ENCODE measurements at regions not wholly inside any gene's neighbourhood (a gene's known extent, or its start where the extent isn't known, plus 50 kb on each side); places are given as distances from the start of the nearest gene placed in this dataset.

DNA sequence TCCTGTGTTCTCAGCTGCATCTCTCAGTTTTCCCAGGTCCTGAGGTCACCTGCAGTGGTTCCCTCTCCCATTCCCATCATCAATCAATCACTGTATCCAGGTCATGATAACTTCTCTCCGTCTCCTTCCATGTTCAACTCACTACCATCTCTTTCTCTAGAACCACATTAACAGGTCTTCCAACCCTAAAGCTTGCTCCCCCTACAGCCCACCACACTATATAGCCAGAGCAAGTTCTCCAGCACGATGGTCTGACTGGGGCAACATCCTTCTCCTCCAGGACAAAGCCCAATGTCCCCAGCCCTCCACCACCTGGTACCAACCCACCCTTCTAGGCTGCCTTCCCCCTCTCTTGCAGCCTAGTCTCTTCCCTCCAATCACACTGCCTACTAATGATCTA is 241.6 kb downstream of the CDK5RAP2 start:
- no peak overlapping the region for H3K4me3 ChIP-seq (ENCODE audit: insufficient read depth, low read depth, low read length)
- H3K27ac ChIP-seq (ENCODE audit: insufficient read depth, low read depth, low read length, poor library complexity, severe bottlenecking) = no peak overlapping the region
- H3K27me3 ChIP-seq (ENCODE audit: control insufficient read depth, insufficient read depth, low read length, poor library complexity, severe bottlenecking) = no peaks in the 10 kb centered on the region
- peaks cover 4% of the 10 kb centered on the region for H3K4me1 ChIP-seq (ENCODE audit: control insufficient read depth, insufficient read depth, low read length)
- H3K36me3 ChIP-seq (ENCODE audit: control insufficient read depth, insufficient read depth, low read length) = no peaks in the 10 kb centered on the region
- WGBS, 2 experiments = 90% methylated on average over 2 of the region's 2 CpGs
- H3K9me3 ChIP-seq (ENCODE audit: control insufficient read depth, low read length) = no peaks in the 10 kb centered on the region

DNA sequence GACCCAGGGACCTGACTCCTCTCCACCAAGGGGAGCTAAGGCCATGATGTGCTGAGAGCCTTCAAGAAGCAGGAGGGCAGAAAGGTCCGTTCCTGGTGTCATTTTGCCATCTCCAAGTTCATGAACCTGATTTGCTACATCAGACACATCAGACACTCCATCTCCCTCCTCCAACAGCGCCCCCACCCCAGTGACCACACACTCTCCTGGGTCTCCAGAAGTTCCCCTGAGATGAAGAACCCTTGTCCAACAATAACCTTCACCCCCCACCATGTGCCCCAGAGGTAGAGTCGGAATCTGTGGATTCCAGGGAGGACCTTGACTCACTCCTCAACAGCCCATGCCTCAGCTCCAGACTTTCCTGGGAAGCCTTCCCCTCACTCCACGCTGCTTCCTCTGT is 242.8 kb downstream of the CDK5RAP2 start:
- 89% methylated on average over 4 of the region's 4 CpGs for WGBS, 2 experiments
- Histone ChIP-seq H3K27ac (ENCODE audit: insufficient read depth, low read depth, low read length, poor library complexity, severe bottlenecking) (no peak overlapping the region), H3K36me3 (ENCODE audit: control insufficient read depth, insufficient read depth, low read length) (no peaks in the 10 kb centered on the region), H3K4me3 (ENCODE audit: insufficient read depth, low read depth, low read length) (no peak overlapping the region), H3K27me3 (ENCODE audit: control insufficient read depth, insufficient read depth, low read length, poor library complexity, severe bottlenecking) (no peaks in the 10 kb centered on the region), H3K9me3 (ENCODE audit: control insufficient read depth, low read length) (no peaks in the 10 kb centered on the region), H3K4me1 (ENCODE audit: control insufficient read depth, insufficient read depth, low read length) (peaks cover 4% of the 10 kb centered on the region)

DNA sequence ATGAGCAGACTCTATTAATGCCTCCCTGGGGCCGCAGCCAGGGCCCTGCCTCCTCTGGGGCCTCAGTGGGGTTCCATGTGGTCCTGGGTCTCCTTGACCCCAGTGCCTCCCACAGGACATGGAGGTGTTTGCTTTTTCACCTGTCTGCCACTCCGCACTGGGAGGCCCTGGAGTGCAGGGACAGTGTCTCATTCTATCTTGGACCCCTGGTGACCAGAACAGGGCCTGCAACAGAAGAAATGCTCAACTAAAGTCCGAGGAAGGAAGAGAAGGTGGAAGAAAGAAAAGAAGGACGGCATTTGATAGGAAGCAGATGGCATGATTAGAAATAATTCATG is 243.2 kb downstream of the CDK5RAP2 start:
- WGBS, 2 experiments = 92 to 94% methylated on average over 4 of the region's 4 CpGs
- Histone ChIP-seq H3K27me3 (ENCODE audit: control insufficient read depth, insufficient read depth, low read length, poor library complexity, severe bottlenecking) (no peaks in the 10 kb centered on the region), H3K36me3 (ENCODE audit: control insufficient read depth, insufficient read depth, low read length) (no peaks in the 10 kb centered on the region), H3K27ac (ENCODE audit: insufficient read depth, low read depth, low read length, poor library complexity, severe bottlenecking) (no peak overlapping the region), H3K4me3 (ENCODE audit: insufficient read depth, low read depth, low read length) (no peak overlapping the region), H3K4me1 (ENCODE audit: control insufficient read depth, insufficient read depth, low read length) (peaks cover 4% of the 10 kb centered on the region), H3K9me3 (ENCODE audit: control insufficient read depth, low read length) (no peaks in the 10 kb centered on the region)

DNA sequence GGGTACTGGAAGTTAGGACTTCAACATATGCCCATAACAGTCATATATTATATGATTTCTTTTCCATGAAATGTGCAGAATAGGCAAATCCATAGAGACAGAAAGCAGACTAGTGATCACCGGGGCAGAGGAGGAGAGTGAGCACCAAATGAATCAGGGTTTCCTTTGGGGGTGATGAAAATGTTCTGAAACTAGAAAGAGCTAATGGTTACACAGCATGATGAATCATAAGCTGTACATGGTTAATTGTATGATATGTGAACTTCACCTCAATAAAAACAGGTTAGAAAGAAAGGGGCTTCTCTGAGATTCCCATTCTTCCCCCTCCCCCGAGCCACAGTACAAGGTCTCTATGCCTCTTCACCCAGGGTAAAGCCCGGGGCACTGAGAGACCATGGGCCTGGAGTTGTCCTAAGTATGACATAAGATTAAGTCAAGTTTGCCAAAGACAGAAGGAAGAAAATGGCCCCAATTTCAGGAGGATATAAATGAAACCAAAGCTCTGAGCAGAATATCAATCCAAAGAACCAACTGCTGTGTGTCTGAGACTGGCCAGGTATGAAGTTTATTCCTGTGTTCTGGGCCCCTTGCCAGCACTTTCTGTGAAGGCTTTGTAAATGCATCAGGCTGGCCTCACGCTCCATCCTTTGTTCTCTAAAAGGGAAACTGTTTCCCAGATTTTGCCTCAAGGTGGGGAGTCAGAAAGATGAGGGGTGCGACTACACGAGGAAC is 243.8 kb downstream of the CDK5RAP2 start:
- WGBS, 2 experiments = 96 to 98% methylated on average over 6 of the region's 6 CpGs

DNA sequence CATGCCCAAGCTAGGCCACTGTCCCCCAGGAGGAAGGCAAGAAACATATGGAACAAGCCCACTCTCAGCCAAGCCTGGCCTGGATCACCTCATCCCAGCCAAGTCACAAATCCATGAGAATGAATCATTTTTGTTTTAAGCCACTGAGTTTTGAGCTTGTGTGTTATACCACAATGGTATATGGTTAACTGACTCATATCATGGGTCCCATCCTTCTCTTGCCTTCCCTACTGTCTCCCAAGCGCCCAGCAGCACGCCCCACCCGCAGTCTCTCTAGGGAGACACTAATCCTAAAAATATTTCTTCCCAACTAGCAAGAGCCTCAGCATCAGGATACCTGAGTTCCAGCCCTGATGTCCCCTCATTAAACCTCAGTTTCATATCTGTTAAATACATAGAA is 248.1 kb downstream of the CDK5RAP2 start:
- H3K36me3 ChIP-seq (ENCODE audit: control insufficient read depth, insufficient read depth, low read length) = no peaks in the 10 kb centered on the region
- peaks cover 4% of the 10 kb centered on the region for H3K4me1 ChIP-seq (ENCODE audit: control insufficient read depth, insufficient read depth, low read length)
- no peak overlapping the region for H3K4me3 ChIP-seq (ENCODE audit: insufficient read depth, low read depth, low read length)
- no peaks in the 10 kb centered on the region for H3K27me3 ChIP-seq (ENCODE audit: control insufficient read depth, insufficient read depth, low read length, poor library complexity, severe bottlenecking)
- no peak overlapping the region for H3K27ac ChIP-seq (ENCODE audit: insufficient read depth, low read depth, low read length, poor library complexity, severe bottlenecking)
- WGBS, 2 experiments = 97 to 98% methylated on average over 3 of the region's 3 CpGs
- H3K9me3 ChIP-seq (ENCODE audit: control insufficient read depth, low read length) = no peaks in the 10 kb centered on the region

More for the DNA sequence above, 243.8 kb downstream of the CDK5RAP2 start:
- no peak overlapping the region for H3K4me3 ChIP-seq (ENCODE audit: insufficient read depth, low read depth, low read length)
- no peaks in the 10 kb centered on the region for H3K36me3 ChIP-seq (ENCODE audit: control insufficient read depth, insufficient read depth, low read length)
- no peaks in the 10 kb centered on the region for H3K27me3 ChIP-seq (ENCODE audit: control insufficient read depth, insufficient read depth, low read length, poor library complexity, severe bottlenecking)
- H3K9me3 ChIP-seq (ENCODE audit: control insufficient read depth, low read length) = no peaks in the 10 kb centered on the region
- no peak overlapping the region for H3K27ac ChIP-seq (ENCODE audit: insufficient read depth, low read depth, low read length, poor library complexity, severe bottlenecking)
- peaks cover 4% of the 10 kb centered on the region for H3K4me1 ChIP-seq (ENCODE audit: control insufficient read depth, insufficient read depth, low read length)

DNA sequence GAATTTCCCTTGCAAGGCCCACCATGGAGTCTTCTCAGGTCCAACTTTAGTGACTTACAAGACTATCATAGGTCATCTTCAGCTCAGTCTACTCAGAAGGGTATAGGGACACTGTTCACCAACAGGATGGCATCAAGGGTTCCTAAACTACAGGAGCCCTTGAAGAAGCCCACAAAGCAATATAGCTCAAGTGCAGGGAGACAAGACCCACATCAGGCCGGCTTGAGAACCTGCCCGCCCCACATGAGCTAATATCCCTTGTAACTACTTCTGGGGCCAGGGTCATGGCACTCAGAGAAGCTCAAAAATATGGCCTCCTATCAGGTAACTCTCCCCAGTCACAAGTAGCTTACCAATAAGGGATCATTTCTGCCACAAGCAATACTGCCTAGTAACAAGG is 249.9 kb downstream of the CDK5RAP2 start:
- no peak overlapping the region for H3K27ac ChIP-seq (ENCODE audit: insufficient read depth, low read depth, low read length, poor library complexity, severe bottlenecking)
- no peaks in the 10 kb centered on the region for H3K9me3 ChIP-seq (ENCODE audit: control insufficient read depth, low read length)
- H3K4me1 ChIP-seq (ENCODE audit: control insufficient read depth, insufficient read depth, low read length) = peaks cover 5% of the 10 kb centered on the region
- WGBS, 2 experiments = 90 to 96% methylated on average over 2 of the region's 2 CpGs
- no peaks in the 10 kb centered on the region for H3K36me3 ChIP-seq (ENCODE audit: control insufficient read depth, insufficient read depth, low read length)
- no peak overlapping the region for H3K4me3 ChIP-seq (ENCODE audit: insufficient read depth, low read depth, low read length)
- H3K27me3 ChIP-seq (ENCODE audit: control insufficient read depth, insufficient read depth, low read length, poor library complexity, severe bottlenecking) = no peaks in the 10 kb centered on the region

DNA sequence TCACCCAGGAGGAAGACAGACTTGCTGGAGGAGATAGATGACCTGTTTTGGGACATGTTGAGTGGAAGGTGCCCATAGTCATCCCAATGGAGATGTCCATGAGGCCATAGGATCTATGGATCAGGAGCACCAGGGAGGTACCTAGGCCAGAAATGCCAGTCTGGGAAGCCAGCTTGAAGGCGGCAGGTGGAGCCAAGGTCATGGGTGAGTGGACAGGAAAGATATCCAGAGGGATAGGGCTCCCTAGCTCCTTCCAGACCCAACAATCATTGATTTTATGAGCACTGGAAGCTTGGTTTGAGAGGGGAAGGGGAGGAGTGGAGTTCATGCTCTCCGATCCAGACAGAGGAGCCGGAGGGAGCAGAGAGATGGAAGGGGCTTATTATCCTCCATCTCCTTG is 252.6 kb downstream of the CDK5RAP2 start:
- Histone ChIP-seq H3K27me3 (ENCODE audit: control insufficient read depth, insufficient read depth, low read length, poor library complexity, severe bottlenecking) (no peaks in the 10 kb centered on the region), H3K36me3 (ENCODE audit: control insufficient read depth, insufficient read depth, low read length) (no peaks in the 10 kb centered on the region), H3K27ac (ENCODE audit: insufficient read depth, low read depth, low read length, poor library complexity, severe bottlenecking) (no peak overlapping the region), H3K4me1 (ENCODE audit: control insufficient read depth, insufficient read depth, low read length) (peaks cover 10% of the 10 kb centered on the region), H3K4me3 (ENCODE audit: insufficient read depth, low read depth, low read length) (no peak overlapping the region), H3K9me3 (ENCODE audit: control insufficient read depth, low read length) (no peaks in the 10 kb centered on the region)
- WGBS, 2 experiments = 95% methylated on average over 3 of the region's 3 CpGs

DNA sequence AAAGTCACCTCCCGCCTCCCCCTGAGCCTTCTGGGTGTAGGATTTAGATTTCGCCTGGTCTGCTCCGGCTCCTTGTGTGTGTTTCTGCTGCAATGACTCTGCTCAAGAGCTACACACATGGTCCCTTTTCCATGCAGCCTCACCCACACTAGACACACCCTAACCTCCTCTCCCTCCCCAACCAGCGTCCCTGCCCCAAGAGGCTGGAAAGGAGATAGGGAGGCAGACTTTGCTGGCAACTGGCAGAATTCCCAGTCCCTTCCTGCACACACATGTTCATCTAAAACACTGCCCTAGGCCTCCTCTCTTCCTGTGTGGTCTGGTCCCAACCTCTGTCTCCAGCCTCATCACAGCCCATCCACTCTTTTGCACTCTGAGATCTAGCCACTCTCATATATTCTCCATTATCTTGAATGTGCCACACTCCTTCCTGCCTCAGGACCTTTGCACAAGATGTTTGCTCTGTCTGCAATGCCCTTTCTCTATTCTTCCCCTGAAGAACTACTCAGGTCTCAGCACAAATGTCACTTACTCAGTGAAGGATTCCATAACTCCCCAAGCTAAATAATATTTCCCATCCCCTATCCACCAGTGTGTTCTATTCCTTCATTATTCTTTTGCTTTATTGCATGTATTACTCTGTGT is 253.8 kb downstream of the CDK5RAP2 start:
- Histone ChIP-seq H3K9me3 (ENCODE audit: control insufficient read depth, low read length) (no peaks in the 10 kb centered on the region), H3K36me3 (ENCODE audit: control insufficient read depth, insufficient read depth, low read length) (no peaks in the 10 kb centered on the region), H3K4me3 (ENCODE audit: insufficient read depth, low read depth, low read length) (no peak overlapping the region), H3K27ac (ENCODE audit: insufficient read depth, low read depth, low read length, poor library complexity, severe bottlenecking) (no peak overlapping the region), H3K4me1 (ENCODE audit: control insufficient read depth, insufficient read depth, low read length) (peaks cover 10% of the 10 kb centered on the region), H3K27me3 (ENCODE audit: control insufficient read depth, insufficient read depth, low read length, poor library complexity, severe bottlenecking) (no peaks in the 10 kb centered on the region)
- 81 to 93% methylated on average over 4 of the region's 4 CpGs for WGBS, 2 experiments

DNA sequence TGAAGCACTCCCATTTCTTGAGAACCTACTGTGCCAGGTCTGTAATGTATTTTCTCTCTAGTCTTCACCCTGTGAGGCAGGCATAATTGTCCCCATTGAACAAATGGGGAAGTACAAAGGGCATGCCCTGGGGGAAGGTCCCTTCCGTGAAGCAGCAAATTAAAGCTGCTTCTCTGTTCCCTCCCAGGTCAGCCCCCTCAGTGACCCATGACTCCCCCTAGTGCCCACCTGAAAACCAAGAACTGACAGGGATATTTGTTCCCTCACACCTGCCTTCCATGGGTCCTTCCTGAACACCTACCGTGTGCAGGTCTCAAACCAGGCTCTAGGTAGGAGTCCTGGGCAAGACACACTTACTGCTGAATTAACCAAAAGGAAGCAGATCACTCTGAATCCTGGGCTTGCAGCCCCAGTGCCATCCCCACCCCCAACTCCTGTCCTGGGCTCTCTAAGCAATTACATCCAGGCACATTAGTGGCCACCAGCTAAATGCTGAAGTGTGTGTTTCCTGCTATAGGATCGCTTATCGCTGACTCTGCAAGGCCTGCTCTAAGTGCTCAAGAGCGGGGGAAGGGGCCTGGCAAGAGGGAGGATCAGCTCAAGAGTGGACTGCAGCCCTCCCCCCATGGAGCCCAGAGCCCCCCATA is 254.8 kb downstream of the CDK5RAP2 start:
- 55 to 59% methylated on average over 5 of the region's 5 CpGs for WGBS, 2 experiments
- Histone ChIP-seq H3K9me3 (ENCODE audit: control insufficient read depth, low read length) (no peaks in the 10 kb centered on the region), H3K4me3 (ENCODE audit: insufficient read depth, low read depth, low read length) (no peak overlapping the region), H3K27ac (ENCODE audit: insufficient read depth, low read depth, low read length, poor library complexity, severe bottlenecking) (no peak overlapping the region), H3K27me3 (ENCODE audit: control insufficient read depth, insufficient read depth, low read length, poor library complexity, severe bottlenecking) (no peaks in the 10 kb centered on the region), H3K4me1 (ENCODE audit: control insufficient read depth, insufficient read depth, low read length) (peaks cover 10% of the 10 kb centered on the region), H3K36me3 (ENCODE audit: control insufficient read depth, insufficient read depth, low read length) (no peaks in the 10 kb centered on the region)

DNA sequence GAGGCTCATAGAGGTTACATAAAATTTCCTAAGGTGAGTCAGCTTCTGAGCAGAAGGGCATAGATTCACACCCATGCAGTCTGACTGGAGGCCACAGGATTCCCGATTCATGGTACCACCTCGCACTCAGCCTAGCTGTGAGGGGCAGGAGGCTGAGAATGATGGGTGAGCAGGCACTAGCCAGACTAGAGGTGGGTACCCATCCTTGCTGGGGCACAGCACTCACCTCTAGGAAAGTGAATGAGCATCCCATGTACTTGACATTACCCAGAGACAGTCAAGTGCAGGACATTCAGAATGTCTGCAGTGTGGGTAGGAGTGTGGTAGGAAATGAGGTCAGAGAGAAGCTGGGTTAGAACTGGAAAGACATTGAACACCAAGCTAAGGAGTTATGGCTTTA is 255.5 kb downstream of the CDK5RAP2 start:
- WGBS, 2 experiments = 95 to 98% methylated on average over 2 of the region's 2 CpGs
- Histone ChIP-seq H3K27ac (ENCODE audit: insufficient read depth, low read depth, low read length, poor library complexity, severe bottlenecking) (no peak overlapping the region), H3K36me3 (ENCODE audit: control insufficient read depth, insufficient read depth, low read length) (no peaks in the 10 kb centered on the region), H3K9me3 (ENCODE audit: control insufficient read depth, low read length) (no peaks in the 10 kb centered on the region), H3K4me1 (ENCODE audit: control insufficient read depth, insufficient read depth, low read length) (peaks cover 10% of the 10 kb centered on the region), H3K4me3 (ENCODE audit: insufficient read depth, low read depth, low read length) (no peak overlapping the region), H3K27me3 (ENCODE audit: control insufficient read depth, insufficient read depth, low read length, poor library complexity, severe bottlenecking) (no peaks in the 10 kb centered on the region)

All from ectodermal cell (in vitro differentiated cells).